Trophoblast cell (in vitro differentiated cells and primary cell): ENCODE measurements at regions not wholly inside any gene's neighbourhood (a gene's known extent, or its start where the extent isn't known, plus 50 kb on each side); places are given as distances from the start of the nearest gene placed in this dataset.
A peak's percentile ranks its signal among the peaks of the same experiment; 100 is the strongest.

Source experiments
- DNase-seq, 2 donors: peaks; one replicate each; pipeline ENCODE4 v3.0.0-alpha.2; 2016
- H2AFZ ChIP-seq: 2 replicates; pipeline ENCODE4 v1.6.1; 2013; ENCODE audit warnings: low read length, moderate library complexity, mild to moderate bottlenecking; ENCODE audit not compliant: insufficient read depth, poor library complexity
- H2AK5ac ChIP-seq: 2 replicates; pipeline ENCODE4 v1.6.1; 2013; ENCODE audit warnings: mild to moderate bottlenecking, low read length
- H2BK120ac ChIP-seq: 2 replicates; pipeline ENCODE4 v1.6.1; 2013; ENCODE audit warnings: low read length, mild to moderate bottlenecking, moderate library complexity; ENCODE audit not compliant: insufficient read depth, poor library complexity
- H2BK12ac ChIP-seq: 2 replicates; pipeline ENCODE4 v1.6.1; 2013; ENCODE audit warnings: mild to moderate bottlenecking, low read length, moderate library complexity
- H2BK5ac ChIP-seq: 2 replicates; pipeline ENCODE4 v1.6.1; 2013; ENCODE audit warnings: low read length, low read depth, moderate library complexity, mild to moderate bottlenecking; ENCODE audit not compliant: poor library complexity
- H3K14ac ChIP-seq: 2 replicates; pipeline ENCODE4 v1.6.1; 2013; ENCODE audit warnings: mild to moderate bottlenecking, low read length
- H3K18ac ChIP-seq: 2 replicates; pipeline ENCODE4 v1.6.1; 2013; ENCODE audit warnings: mild to moderate bottlenecking, low read length
- H3K23ac ChIP-seq: 2 replicates; pipeline ENCODE4 v1.6.1; 2013; ENCODE audit warnings: low read length
- H3K27ac ChIP-seq: 2 replicates; pipeline ENCODE4 v1.5.1; 2013; ENCODE audit warnings: low read depth, mild to moderate bottlenecking, inconsistent platforms, low read length, moderate library complexity
- H3K27me3 ChIP-seq: 2 replicates; pipeline ENCODE4 v1.6.1; 2013; ENCODE audit warnings: inconsistent platforms, mild to moderate bottlenecking, low read length, moderate library complexity; ENCODE audit not compliant: insufficient read depth
- H3K36me3 ChIP-seq, 2 experiments: 1 replicate in 1 of 2; 2 replicates in 1 of 2; pipeline ENCODE4 v1.6.1; 2013; ENCODE audit warnings: low read length in 2 of 2, mild to moderate bottlenecking in 2 of 2, moderate library complexity in 1 of 2; ENCODE audit not compliant: insufficient read depth in 2 of 2, control insufficient read depth in 1 of 2
- H3K4ac ChIP-seq: 2 replicates; pipeline ENCODE4 v1.6.1; 2013; ENCODE audit warnings: low read depth, mild to moderate bottlenecking, low read length, moderate library complexity
- H3K4me1 ChIP-seq, 2 experiments: 1 replicate in 1 of 2; 2 replicates in 1 of 2; pipeline ENCODE4 v1.6.1; 2013; ENCODE audit warnings: low read length in 2 of 2, mild to moderate bottlenecking in 2 of 2, moderate library complexity in 1 of 2; ENCODE audit not compliant: insufficient read depth in 2 of 2, control insufficient read depth in 1 of 2
- H3K4me2 ChIP-seq: 2 replicates; pipeline ENCODE4 v1.6.1; 2013; ENCODE audit warnings: inconsistent platforms, mild to moderate bottlenecking, low read length, moderate library complexity
- H3K4me3 ChIP-seq: 2 replicates; pipeline ENCODE4 v1.5.1; 2013; ENCODE audit warnings: mild to moderate bottlenecking, low read depth, low read length, inconsistent platforms
- H3K79me1 ChIP-seq: one replicate; pipeline ENCODE4 v1.6.1; 2013; ENCODE audit warnings: low read length
- H3K79me2 ChIP-seq: 2 replicates; pipeline ENCODE4 v1.6.1; 2013; ENCODE audit warnings: low read length, mild to moderate bottlenecking; ENCODE audit not compliant: control insufficient read depth, insufficient read depth, poor library complexity
- H3K9ac ChIP-seq: 2 replicates; pipeline ENCODE4 v1.6.1; 2013; ENCODE audit warnings: mild to moderate bottlenecking, low read length
- H3K9me3 ChIP-seq: 2 replicates; pipeline ENCODE4 v1.6.1; 2013; ENCODE audit warnings: low read depth, mild to moderate bottlenecking, control low read depth, inconsistent platforms, low read length; ENCODE audit not compliant: insufficient read depth
- H4K12ac ChIP-seq: 2 replicates; pipeline ENCODE4 v1.6.1; 2013; ENCODE audit warnings: low read depth, mild to moderate bottlenecking, low read length, moderate library complexity
- H4K8ac ChIP-seq: 2 replicates; pipeline ENCODE4 v1.6.1; 2013; ENCODE audit warnings: low read depth, mild to moderate bottlenecking, low read length, moderate library complexity
- H4K91ac ChIP-seq: one replicate; pipeline ENCODE4 v1.6.1; 2013; ENCODE audit warnings: low read depth, mild to moderate bottlenecking, low read length, moderate library complexity
- WGBS: extraction: QIAGEN DNeasy Blood & Tissue Kit; methylation state at CpG from one replicate; pipeline ENCODE4 v1.1.7; 2013; ENCODE audit warnings: missing lambda C conversion rate; ENCODE audit not compliant: insufficient read length, insufficient coverage; ENCODE audit errors: extremely low coverage; 5-methylcytosine and 5-hydroxymethylcytosine counted together

- H3K79me2 ChIP-seq: no peaks in the 10 kb centered on the region
- no peak overlapping the region for H4K8ac ChIP-seq
- no peaks in the 10 kb centered on the region for H3K27me3 ChIP-seq
- no peak overlapping the region for H3K4me2 ChIP-seq
- H2BK5ac ChIP-seq: no peak overlapping the region
- no peak overlapping the region for H3K4me3 ChIP-seq
- H2BK12ac ChIP-seq: no peak overlapping the region
- no peaks in the 10 kb centered on the region for H3K79me1 ChIP-seq
- DNase-seq: no peak
- H3K9ac ChIP-seq: no peak overlapping the region
- H4K12ac ChIP-seq: no peak overlapping the region
- no peak overlapping the region for H3K23ac ChIP-seq
- H2AFZ ChIP-seq: no peak overlapping the region
- H3K14ac ChIP-seq: no peak overlapping the region
- H3K9me3 ChIP-seq: no peaks in the 10 kb centered on the region
- H3K18ac ChIP-seq: no peak overlapping the region
- no peak overlapping the region for H3K27ac ChIP-seq
- no CpG with 5 or more reads among the region's 4 CpGs for WGBS
- no peaks in the 10 kb centered on the region for H3K4me1 ChIP-seq
- no peak overlapping the region for H2AK5ac ChIP-seq
- H3K36me3 ChIP-seq: no peaks in the 10 kb centered on the region
- no peak overlapping the region for H4K91ac ChIP-seq
- no peak overlapping the region for H2BK120ac ChIP-seq
- H3K4ac ChIP-seq: no peak overlapping the region
Measured at GRCh38 chr2:160901613-160902012, 258.6 kb upstream of the TANK start.

- Histone ChIP-seq H3K9ac (no peak overlapping the region), H3K14ac (no peak overlapping the region), H3K23ac (no peak overlapping the region), H4K91ac (no peak overlapping the region), H2BK120ac (peak overlapping the region; percentile 43), H3K9me3 (no peaks in the 10 kb centered on the region), H3K18ac (no peak overlapping the region), H3K4me3 (no peak overlapping the region), H2AFZ (no peak overlapping the region), H3K79me1 (no peaks in the 10 kb centered on the region), H4K12ac (no peak overlapping the region), H3K27me3 (no peaks in the 10 kb centered on the region), H3K4me2 (no peak overlapping the region), H2AK5ac (no peak overlapping the region), H2BK12ac (no peak overlapping the region), H3K27ac (no peak overlapping the region), H3K4ac (no peak overlapping the region), H3K79me2 (no peaks in the 10 kb centered on the region), H2BK5ac (no peak overlapping the region), H4K8ac (no peak overlapping the region), H3K4me1 (no peaks in the 10 kb centered on the region), H3K36me3 (no peaks in the 10 kb centered on the region)
- no CpG with 5 or more reads among the region's 2 CpGs for WGBS
- DNase-seq: no peak
Measured at GRCh38 chr2:160905862-160906261, 254.4 kb upstream of the TANK start.

DNA sequence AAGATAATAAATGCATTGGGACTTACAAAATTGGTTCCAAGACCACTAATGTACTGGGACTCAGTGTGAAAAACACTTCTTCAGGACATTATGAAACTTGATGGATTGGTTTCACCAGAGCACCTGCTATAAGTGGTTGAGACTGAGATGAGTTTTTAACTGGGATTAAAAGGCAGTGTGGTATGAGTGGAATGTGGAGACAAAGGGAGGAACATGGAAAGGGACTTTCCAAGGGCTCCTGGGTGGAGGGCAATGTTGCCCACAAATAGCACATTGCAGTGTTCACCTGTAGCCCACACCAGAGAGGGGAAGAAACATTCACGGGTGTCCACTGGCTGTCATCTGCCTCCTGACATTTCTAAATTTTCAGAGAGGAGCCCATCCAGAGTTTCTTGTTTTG lies 253.3 kb upstream of the TANK start:
- no peak overlapping the region for H4K12ac ChIP-seq
- no peak for DNase-seq

GRCh38 chr2:160907738-160908137 lies 252.5 kb upstream of the TANK start:
- no peaks in the 10 kb centered on the region for H3K79me1 ChIP-seq
- H3K9ac ChIP-seq: no peak overlapping the region
- no CpG with 5 or more reads among the region's 1 CpG for WGBS
- no peaks in the 10 kb centered on the region for H3K4me1 ChIP-seq
- H2AFZ ChIP-seq: no peak overlapping the region
- H2BK120ac ChIP-seq: no peak overlapping the region
- no peak overlapping the region for H2BK5ac ChIP-seq
- H3K27me3 ChIP-seq: no peaks in the 10 kb centered on the region
- no peak overlapping the region for H4K8ac ChIP-seq
- H3K27ac ChIP-seq: no peak overlapping the region
- DNase-seq: no peak
- no peaks in the 10 kb centered on the region for H3K79me2 ChIP-seq
- no peaks in the 10 kb centered on the region for H3K9me3 ChIP-seq
- no peak overlapping the region for H4K91ac ChIP-seq
- no peak overlapping the region for H3K4me3 ChIP-seq
- H2AK5ac ChIP-seq: no peak overlapping the region
- no peak overlapping the region for H3K4ac ChIP-seq
- no peaks in the 10 kb centered on the region for H3K36me3 ChIP-seq
- no peak overlapping the region for H3K4me2 ChIP-seq
- H2BK12ac ChIP-seq: no peak overlapping the region
- no peak overlapping the region for H3K23ac ChIP-seq
- H3K18ac ChIP-seq: no peak overlapping the region
- no peak overlapping the region for H3K14ac ChIP-seq
- no peak overlapping the region for H4K12ac ChIP-seq

More for the DNA sequence above, 253.3 kb upstream of the TANK start:
- Histone ChIP-seq H4K91ac (no peak overlapping the region), H3K36me3 (no peaks in the 10 kb centered on the region), H2BK12ac (no peak overlapping the region), H3K79me1 (no peaks in the 10 kb centered on the region), H3K27ac (no peak overlapping the region), H3K79me2 (no peaks in the 10 kb centered on the region), H4K8ac (no peak overlapping the region), H2AK5ac (no peak overlapping the region), H3K4me3 (no peak overlapping the region), H2BK120ac (no peak overlapping the region), H3K4ac (no peak overlapping the region), H2BK5ac (no peak overlapping the region), H2AFZ (no peak overlapping the region), H3K9me3 (no peaks in the 10 kb centered on the region), H3K4me2 (no peak overlapping the region), H3K27me3 (no peaks in the 10 kb centered on the region), H3K9ac (no peak overlapping the region), H3K14ac (no peak overlapping the region), H3K4me1 (no peaks in the 10 kb centered on the region), H3K18ac (no peak overlapping the region), H3K23ac (no peak overlapping the region)
- WGBS: no CpG with 5 or more reads among the region's 1 CpG
